HCT116 (cell line): ENCODE measurements at regions not wholly inside any gene's neighbourhood (a gene's known extent, or its start where the extent isn't known, plus 50 kb on each side); places are given as distances from the start of the nearest gene placed in this dataset.

Experiments
- ATAC-seq: fragments of 200-7000 bp; cut with Tn5 transposase; 2 replicates; pipeline ENCODE4 v1.9.1; 2020; ENCODE audit warnings: mild to moderate bottlenecking, moderate library complexity
- BruUV-seq: library from RNA; stranded (reverse); fragments of 400-500 nt; replicated peaks from 2 replicates; lab custom pipeline; 2021; lab: Mats Ljungman, UMichigan
- CTCF ChIA-PET: fragments of 300-600 bp; sonication (Branson Sonifier 250); formaldehyde crosslinking; loops from one replicate; lab custom pipeline; 2021; ENCODE audit warnings: antibody characterized with exemption; lab: Charles Lee
- POLR2A ChIA-PET: fragments of 300-600, 350-600 bp; sonication (Branson Sonifier 250); formaldehyde crosslinking; loops from one replicate; lab custom pipeline; 2021; ENCODE audit warnings: antibody characterized with exemption; lab: Charles Lee
- RAD21 ChIA-PET, 2 experiments: fragments of 300-600 bp; sonication (Branson Sonifier 250); formaldehyde crosslinking; loops; one replicate each; lab custom pipeline; 2023; ENCODE audit warnings: low total read pairs in 2 of 2; ENCODE audit not compliant: uncharacterized antibody in 2 of 2, unreplicated experiment in 2 of 2, low non-redundant PET in 1 of 2; lab: Charles Lee
- DNase-seq: peaks from one replicate; pipeline ENCODE4 v3.0.0-alpha.2; 2010; ENCODE audit warnings: low read depth, low spot score
- H2AFZ ChIP-seq: fragments of 200-600 bp; shearing (Covaris generic), sonication (generic); 2 replicates; pipeline ENCODE4 v1.6.1; 2017; ENCODE audit warnings: low read depth, mixed run types, mixed read lengths, antibody characterized with exemption, low read length; ENCODE audit not compliant: poor library complexity, severe bottlenecking
- H3K27ac ChIP-seq: 2 replicates; pipeline ENCODE4 v1.5.1; 2012; ENCODE audit warnings: low read depth, low read length
- H3K27me3 ChIP-seq: fragments of 200-600 bp; sonication (generic); 2 replicates; pipeline ENCODE4 v1.6.1; 2016; ENCODE audit warnings: mixed run types, low read length, mixed read lengths; ENCODE audit not compliant: insufficient read depth
- H3K36me3 ChIP-seq, 2 experiments: fragments of 200-500 bp in 1 of 2; fragments of 200-600 bp in 1 of 2; sonication (Bioruptor generic) in 1 of 2; sonication (generic) in 1 of 2; 2 replicates each; pipeline versions ENCODE4 v1.5.1 to v1.6.1; 2014 to 2016; ENCODE audit warnings: low read length in 2 of 2, inconsistent platforms in 1 of 2, mixed read lengths in 1 of 2, mixed run types in 1 of 2; ENCODE audit not compliant: insufficient read depth in 2 of 2, control insufficient read depth in 1 of 2
- H3K4me1 ChIP-seq, 2 experiments: fragments of 200-600 bp in 1 of 2; sonication (generic) in 1 of 2; 2 replicates each; pipeline versions ENCODE4 v1.5.1 to v1.6.1; 2012 to 2017; ENCODE audit warnings: low read length in 2 of 2, inconsistent platforms in 1 of 2, mild to moderate bottlenecking in 1 of 2, mixed read lengths in 1 of 2, mixed run types in 1 of 2, moderate library complexity in 1 of 2; ENCODE audit not compliant: insufficient read depth in 2 of 2, control insufficient read depth in 1 of 2
- H3K4me2 ChIP-seq: fragments of 200-600 bp; sonication (generic); 2 replicates; pipeline ENCODE4 v1.6.1; 2017; ENCODE audit warnings: mixed run types, low read length, mixed read lengths
- H3K4me3 ChIP-seq, 2 experiments: fragments of 200-600 bp in 1 of 2; sonication (generic) in 1 of 2; replicated peaks in 1 of 2; 2 replicates each; pipeline ENCODE4 v1.5.1; 2011 to 2016; ENCODE audit warnings: low read length in 2 of 2, control low read depth in 1 of 2, low read depth in 1 of 2, mild to moderate bottlenecking in 1 of 2, mixed read lengths in 1 of 2, mixed run types in 1 of 2
- H3K79me2 ChIP-seq: fragments of 200-600 bp; sonication (generic); 2 replicates; pipeline ENCODE4 v1.6.1; 2017; ENCODE audit warnings: mild to moderate bottlenecking, mixed run types, low read length, moderate library complexity, mixed read lengths; ENCODE audit not compliant: insufficient read depth
- H3K9ac ChIP-seq: fragments of 200-600 bp; sonication (generic); 2 replicates; pipeline ENCODE4 v1.6.1; 2016; ENCODE audit warnings: low read length, mixed read lengths
- H3K9me2 ChIP-seq: fragments of 200-600 bp; sonication (generic), shearing (Covaris generic); 2 replicates; pipeline ENCODE4 v1.6.1; 2017; ENCODE audit warnings: mixed run types, mild to moderate bottlenecking, moderate library complexity; ENCODE audit not compliant: insufficient read depth
- H3K9me3 ChIP-seq, 2 experiments: fragments of 200-500 bp in 1 of 2; fragments of 200-600 bp in 1 of 2; sonication (Bioruptor generic) in 1 of 2; sonication (generic) in 1 of 2; 2 replicates each; pipeline ENCODE4 v1.6.1; 2014 to 2017; ENCODE audit warnings: low read length in 2 of 2, mixed read lengths in 2 of 2, inconsistent platforms in 1 of 2, low read depth in 1 of 2, mild to moderate bottlenecking in 1 of 2, mixed run types in 1 of 2, moderate library complexity in 1 of 2; ENCODE audit not compliant: control insufficient read depth in 1 of 2, insufficient read depth in 1 of 2
- H4K20me1 ChIP-seq: fragments of 200-600 bp; sonication (generic), shearing (Covaris generic); 2 replicates; pipeline ENCODE4 v1.6.1; 2017; ENCODE audit warnings: mixed run types, mild to moderate bottlenecking, moderate library complexity; ENCODE audit not compliant: insufficient read depth
- ATF3 ChIP-seq: IDR thresholded peaks from 2 replicates; pipeline ENCODE4 v1.6.1; 2012
- CBX3 ChIP-seq: IDR thresholded peaks from 2 replicates; pipeline ENCODE4 v1.6.1; 2012; ENCODE audit warnings: low read depth
- CEBPB ChIP-seq: IDR thresholded peaks from 2 replicates; pipeline ENCODE4 v1.6.1; 2012; ENCODE audit warnings: low read depth
- CTCF ChIP-seq, 3 experiments: fragments of 200-600 bp in 1 of 3; sonication (generic) in 1 of 3; IDR thresholded peaks in 2 of 3; conservative IDR thresholded peaks in 1 of 3; 2 replicates each; pipeline ENCODE4 v1.5.1; 2012 to 2017; ENCODE audit warnings: low read depth in 2 of 3, low read length in 2 of 3, antibody characterized with exemption in 1 of 3, borderline replicate concordance in 1 of 3, control low read depth in 1 of 3, mild to moderate bottlenecking in 1 of 3, mixed read lengths in 1 of 3, mixed run types in 1 of 3, moderate library complexity in 1 of 3; ENCODE audit not compliant: insufficient read depth in 1 of 3
- EGR1 ChIP-seq: IDR thresholded peaks from 2 replicates; pipeline ENCODE4 v1.6.1; 2012; ENCODE audit warnings: low read depth
- ELF1 ChIP-seq: IDR thresholded peaks from 2 replicates; pipeline ENCODE4 v1.6.1; 2012; ENCODE audit warnings: low read depth, borderline replicate concordance
- EZH2 ChIP-seq: fragments of 200-600 bp; sonication (generic); IDR thresholded peaks from 2 replicates; pipeline ENCODE4 v1.6.1; 2017; ENCODE audit warnings: antibody characterized with exemption, mixed run types
- FOSL1 ChIP-seq: IDR thresholded peaks from 2 replicates; pipeline ENCODE4 v1.6.1; 2012; ENCODE audit warnings: low read depth
- POLR2A ChIP-seq: IDR thresholded peaks from 2 replicates; pipeline ENCODE4 v1.7.0; 2011; ENCODE audit warnings: borderline replicate concordance; ENCODE audit not compliant: insufficient read depth, insufficient read length; ENCODE audit errors: extremely low read depth
- POLR2AphosphoS5 ChIP-seq: IDR thresholded peaks from 2 replicates; pipeline ENCODE4 v1.6.1; 2011; ENCODE audit warnings: mild to moderate bottlenecking, low read depth, low read length, moderate library complexity
- RAD21 ChIP-seq: IDR thresholded peaks from 2 replicates; pipeline ENCODE4 v1.6.1; 2012; ENCODE audit warnings: low read depth, mild to moderate bottlenecking
- REST ChIP-seq: IDR thresholded peaks from 2 replicates; pipeline ENCODE4 v1.6.1; 2012; ENCODE audit warnings: low read depth
- SIN3A ChIP-seq: IDR thresholded peaks from 2 replicates; pipeline ENCODE4 v1.6.1; 2012; ENCODE audit warnings: low read depth
- SP1 ChIP-seq: IDR thresholded peaks from 2 replicates; pipeline ENCODE4 v1.6.1; 2012; ENCODE audit warnings: low read depth
- SRF ChIP-seq: IDR thresholded peaks from 2 replicates; pipeline ENCODE4 v1.6.1; 2012; ENCODE audit warnings: low read depth
- TCF7L2 ChIP-seq: IDR thresholded peaks from 2 replicates; pipeline ENCODE4 v1.7.0; 2011; ENCODE audit warnings: borderline replicate concordance, inconsistent platforms; ENCODE audit not compliant: insufficient read depth, insufficient read length; ENCODE audit errors: extremely low read depth
- ZFX ChIP-seq: fragments of 450-650 bp; IDR thresholded peaks from 2 replicates; pipeline ENCODE4 v1.6.1; 2017
- intact Hi-C: fragments of 100-400 bp; cut with micrococcal nuclease; formaldehyde crosslinking; loops from 2 replicates; pipeline ENCODE4 v1.10.0; 2022

- DNase-seq (no peak), ATAC-seq (no peak)
- no peak overlapping the region for H3K9ac ChIP-seq
- H3K9me2 ChIP-seq: no peaks in the 10 kb centered on the region
- H3K79me2 ChIP-seq: no peaks in the 10 kb centered on the region
- no peak overlapping the region for H2AFZ ChIP-seq
- no peak overlapping the region for H3K27ac ChIP-seq
- no TSS peak for BruUV-seq
- no peaks in the 10 kb centered on the region for H3K4me1 ChIP-seq
- CTCF ChIA-PET: no interaction called here
- H3K4me2 ChIP-seq: no peak overlapping the region
- no peaks in the 10 kb centered on the region for H4K20me1 ChIP-seq
- no peaks in the 10 kb centered on the region for H3K27me3 ChIP-seq
- RAD21 ChIA-PET: no interaction called here
- no peak overlapping the region for H3K4me3 ChIP-seq
- intact Hi-C loops: no loop called here
- H3K9me3 ChIP-seq: peaks cover 7 to 21% of the 10 kb centered on the region in 2 experiments; a peak in 2 of 4 replicates
- POLR2A ChIA-PET: no interaction called here
- H3K36me3 ChIP-seq: no peaks in the 10 kb centered on the region
- TF ChIP-seq FOSL1 (no peak), CTCF (IDR thresholded peaks at IDR 0.05 in 2 of 3, conservative IDR thresholded peaks at IDR 0.05 in 1 of 3; ENCODE audit: borderline replicate concordance in 1 of 3, insufficient read depth in 1 of 3, low read depth in 2 of 3, low read length in 2 of 3) (no peak), SIN3A (no peak), ZFX (no peak), SP1 (no peak), CEBPB (no peak), POLR2A (no peak), EGR1 (no peak), ATF3 (no peak), SRF (no peak)
- TF ChIP-seq, all 23 proteins: peak for 0
Observed at GRCh38 chr21:16900685-16901084, 612.2 kb upstream of the CXADR start.

GRCh38 chr21:16908077-16908476 is 604.8 kb upstream of the CXADR start:
- Histone ChIP-seq H3K4me3 (no peak overlapping the region), H3K27ac (no peak overlapping the region), H3K9me3 (peaks cover 12 to 20% of the 10 kb centered on the region in 2 experiments; a peak in 3 of 4 replicates), H4K20me1 (no peaks in the 10 kb centered on the region), H3K9ac (no peak overlapping the region), H3K79me2 (no peaks in the 10 kb centered on the region), H3K36me3 (no peaks in the 10 kb centered on the region), H2AFZ (no peak overlapping the region), H3K9me2 (no peaks in the 10 kb centered on the region), H3K4me1 (no peaks in the 10 kb centered on the region), H3K4me2 (no peak overlapping the region), H3K27me3 (no peaks in the 10 kb centered on the region)
- no peak for DNase-seq
- ChIA-PET RAD21 (no interaction called here), CTCF (no interaction called here), POLR2A (no interaction called here)
- intact Hi-C loops: no loop called here
- ATAC-seq: no peak
- no TSS peak for BruUV-seq
- TF ChIP-seq POLR2A (no peak), SP1 (no peak), RAD21 (no peak), SIN3A (no peak), SRF (no peak), EZH2 (no peak), EGR1 (no peak), CEBPB (no peak), TCF7L2 (no peak), ELF1 (no peak), POLR2AphosphoS5 (no peak), REST (no peak), CBX3 (no peak)
